ENCODE measurements at regions not wholly inside any gene's neighbourhood (a gene's known extent, or its start where the extent isn't known, plus 50 kb on each side); places are given as distances from the start of the nearest gene placed in this dataset.
"Not testable (repeated sequence)": the region's sequence is repeated elsewhere in the genome, so short reads cannot be mapped to it uniquely, and the experiment has no call there.

DNA sequence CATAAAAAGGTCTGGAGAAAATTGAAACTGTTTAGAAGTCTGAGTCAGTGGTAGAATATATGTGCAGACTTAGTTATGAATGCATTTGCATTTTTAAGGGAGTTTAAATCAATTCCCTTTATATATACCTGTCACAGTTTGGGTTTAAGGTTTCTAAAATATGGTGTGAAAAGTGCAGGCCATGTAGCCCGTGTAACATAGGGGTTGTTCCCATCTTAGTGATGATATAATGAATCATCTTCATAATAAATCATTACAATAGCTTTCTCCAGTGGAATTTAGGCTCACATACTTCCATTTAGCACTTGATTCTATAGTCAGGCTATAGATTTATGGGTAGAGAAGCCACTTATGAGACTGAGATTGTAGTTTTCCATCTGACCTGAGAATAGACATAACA lies 1162.4 kb downstream of the SLC16A7 start:
- no peak for TF ChIP-seq ZFX (IDR thresholded peaks at IDR 0.05)
- H3K27ac ChIP-seq = no peak overlapping the region

DNA sequence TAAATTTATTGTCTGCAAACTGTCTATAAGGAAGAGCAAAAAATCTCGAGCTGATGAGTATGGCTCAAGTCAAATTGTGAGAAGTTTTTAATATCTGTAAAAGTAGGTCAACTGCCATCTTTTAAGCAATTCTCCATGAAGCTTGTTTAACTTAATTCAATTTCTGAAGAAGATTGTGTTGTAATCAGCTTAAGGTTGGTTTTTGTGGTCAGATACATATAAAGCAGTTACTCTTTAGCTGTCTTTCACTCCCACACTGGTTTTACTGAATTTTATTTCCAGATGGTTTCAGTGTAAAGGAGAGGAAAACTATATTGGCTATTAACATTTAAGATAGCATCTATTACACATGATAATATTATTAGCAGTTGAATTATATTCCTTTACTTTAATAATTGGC lies 1165.1 kb downstream of the SLC16A7 start:
- H3K27ac ChIP-seq = no peak overlapping the region
- TF ChIP-seq ZFX (IDR thresholded peaks at IDR 0.05) = no peak
- TF ChIP-seq, protein P1, sequence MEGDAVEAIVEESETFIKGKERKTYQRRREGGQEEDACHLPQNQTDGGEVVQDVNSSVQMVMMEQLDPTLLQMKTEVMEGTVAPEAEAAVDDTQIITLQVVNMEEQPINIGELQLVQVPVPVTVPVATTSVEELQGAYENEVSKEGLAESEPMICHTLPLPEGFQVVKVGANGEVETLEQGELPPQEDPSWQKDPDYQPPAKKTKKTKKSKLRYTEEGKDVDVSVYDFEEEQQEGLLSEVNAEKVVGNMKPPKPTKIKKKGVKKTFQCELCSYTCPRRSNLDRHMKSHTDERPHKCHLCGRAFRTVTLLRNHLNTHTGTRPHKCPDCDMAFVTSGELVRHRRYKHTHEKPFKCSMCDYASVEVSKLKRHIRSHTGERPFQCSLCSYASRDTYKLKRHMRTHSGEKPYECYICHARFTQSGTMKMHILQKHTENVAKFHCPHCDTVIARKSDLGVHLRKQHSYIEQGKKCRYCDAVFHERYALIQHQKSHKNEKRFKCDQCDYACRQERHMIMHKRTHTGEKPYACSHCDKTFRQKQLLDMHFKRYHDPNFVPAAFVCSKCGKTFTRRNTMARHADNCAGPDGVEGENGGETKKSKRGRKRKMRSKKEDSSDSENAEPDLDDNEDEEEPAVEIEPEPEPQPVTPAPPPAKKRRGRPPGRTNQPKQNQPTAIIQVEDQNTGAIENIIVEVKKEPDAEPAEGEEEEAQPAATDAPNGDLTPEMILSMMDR (conservative IDR thresholded peaks at IDR 0.05) = no peak

DNA sequence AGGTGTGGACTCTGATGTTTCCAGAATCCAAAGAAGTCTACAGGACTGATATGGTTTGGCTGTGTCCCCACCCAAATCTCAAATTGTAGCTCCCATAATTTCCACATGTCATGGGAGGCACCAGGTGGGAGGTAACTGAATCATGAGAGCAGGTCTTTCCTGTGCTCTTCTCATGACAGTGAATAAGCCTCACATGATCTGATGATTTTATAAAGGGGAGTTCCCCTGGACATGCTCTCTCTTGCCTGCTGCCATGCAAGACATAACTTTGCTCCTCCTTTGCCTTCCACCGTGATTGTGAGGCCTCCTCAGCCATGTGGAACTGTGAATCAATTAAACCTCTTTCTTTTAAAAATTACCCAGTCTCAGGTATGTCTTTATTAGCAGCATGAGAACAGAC lies 1205.3 kb downstream of the SLC16A7 start:
- not testable (repeated sequence) for H3K27ac ChIP-seq

DNA sequence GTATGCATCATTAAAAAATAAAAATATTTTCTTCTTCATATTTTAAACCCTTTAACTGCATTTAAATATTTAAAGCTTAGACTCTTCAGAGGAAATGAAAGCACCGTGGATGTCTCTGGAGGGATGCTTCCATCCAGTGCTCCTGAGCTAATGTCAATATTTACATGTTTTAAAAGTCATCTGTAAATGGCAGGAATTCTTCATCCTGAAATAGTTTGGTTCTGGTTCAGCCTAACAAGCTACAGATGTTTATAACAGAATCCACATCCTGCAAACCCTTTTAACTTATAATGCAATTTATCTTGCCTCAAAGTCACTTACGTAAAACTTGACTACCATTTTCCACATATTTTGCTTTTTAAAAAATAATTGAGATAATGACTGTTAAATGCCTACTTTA lies 1207.3 kb downstream of the SLC16A7 start:
- no peak for TF ChIP-seq ZFX (IDR thresholded peaks at IDR 0.05)
- TF ChIP-seq, protein P1 (conservative IDR thresholded peaks at IDR 0.05) = no peak

DNA sequence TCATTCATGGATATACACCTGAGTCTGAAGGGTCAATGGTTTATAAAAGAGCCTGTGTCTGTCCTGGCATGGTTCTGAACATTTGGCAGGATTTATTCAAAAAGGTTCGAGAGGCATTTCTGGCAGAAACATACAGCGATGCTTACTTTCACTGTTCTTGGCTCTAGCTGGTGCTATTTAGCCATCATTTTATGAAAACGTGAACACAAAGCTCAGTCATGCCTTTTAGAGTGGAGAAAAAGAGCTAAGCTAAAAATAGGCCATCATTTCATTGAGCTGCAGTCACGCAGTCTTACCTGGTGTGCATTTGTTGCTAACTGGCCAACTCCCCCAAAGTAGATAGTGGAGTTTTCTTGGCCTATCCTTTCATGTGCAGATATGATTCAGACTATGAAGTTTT lies 1209.5 kb downstream of the SLC16A7 start:
- TF ChIP-seq ZFX (IDR thresholded peaks at IDR 0.05) = no peak
- TF ChIP-seq, protein P1 (conservative IDR thresholded peaks at IDR 0.05) = no peak
- H3K27ac ChIP-seq = no peak overlapping the region

More for the DNA sequence above, 1207.3 kb downstream of the SLC16A7 start:
- no peak overlapping the region for H3K27ac ChIP-seq

DNA sequence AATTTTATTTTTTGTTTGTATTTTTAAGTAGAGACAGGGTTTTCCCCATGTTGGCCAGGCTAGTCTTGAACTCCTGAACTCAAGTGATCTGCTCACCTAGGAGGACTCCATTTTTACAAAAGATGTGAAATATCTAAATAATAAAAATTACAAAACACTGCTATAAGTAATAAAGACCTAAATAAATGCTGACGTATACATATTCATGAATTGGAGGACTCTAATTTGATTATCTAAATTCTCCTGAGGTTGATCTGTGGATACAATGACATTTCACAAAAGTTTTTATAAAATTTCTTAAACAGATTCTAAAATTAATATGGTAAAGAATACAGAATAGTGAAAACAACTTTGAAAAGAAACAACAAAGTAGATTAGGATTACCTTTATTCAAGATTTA lies 1224.0 kb downstream of the SLC16A7 start:
- TF ChIP-seq, protein P1 (conservative IDR thresholded peaks at IDR 0.05) = no peak
- no peak for TF ChIP-seq ZFX (IDR thresholded peaks at IDR 0.05)
- no peak overlapping the region for H3K27ac ChIP-seq

DNA sequence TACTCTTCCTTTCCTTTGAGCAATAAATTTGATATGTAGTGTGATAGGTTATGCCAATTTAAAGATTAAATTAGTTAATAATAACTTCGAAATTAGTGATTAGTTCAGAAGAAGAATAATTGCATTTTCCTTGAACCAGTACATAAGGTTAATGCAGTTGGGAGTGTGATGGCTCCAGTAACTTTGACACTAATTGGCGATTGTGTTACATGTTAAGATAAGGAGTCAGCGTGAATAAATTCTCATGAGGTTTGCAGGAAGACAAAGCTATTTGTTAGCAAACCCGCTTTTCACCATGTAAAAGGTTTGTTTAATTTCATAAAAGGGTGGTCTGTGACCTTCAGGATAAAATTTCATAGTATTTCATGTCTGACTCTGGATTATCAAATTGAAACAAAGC lies 1226.8 kb downstream of the SLC16A7 start:
- TF ChIP-seq ZFX (IDR thresholded peaks at IDR 0.05) = no peak
- H3K27ac ChIP-seq = no peak overlapping the region

DNA sequence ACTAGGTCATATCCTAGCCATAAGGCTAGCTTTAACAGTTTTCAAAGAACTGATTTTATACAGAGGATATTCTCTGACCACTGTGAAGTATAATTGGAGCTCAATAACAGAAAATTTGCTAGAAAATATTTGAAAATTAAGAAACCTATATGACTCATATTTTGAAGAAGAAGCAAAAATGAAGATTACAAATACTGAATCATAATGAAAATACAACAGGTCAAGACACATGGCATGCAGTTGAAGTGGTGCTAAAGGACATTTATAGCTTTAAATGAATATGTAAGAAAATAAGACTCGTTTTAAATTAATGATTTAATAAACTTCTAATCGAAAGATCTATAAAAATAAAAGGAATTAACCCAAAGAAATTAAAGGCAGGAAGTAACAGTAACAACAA lies 1234.6 kb downstream of the SLC16A7 start:
- no peak for TF ChIP-seq ZFX (IDR thresholded peaks at IDR 0.05)
- H3K27ac ChIP-seq = no peak overlapping the region

DNA sequence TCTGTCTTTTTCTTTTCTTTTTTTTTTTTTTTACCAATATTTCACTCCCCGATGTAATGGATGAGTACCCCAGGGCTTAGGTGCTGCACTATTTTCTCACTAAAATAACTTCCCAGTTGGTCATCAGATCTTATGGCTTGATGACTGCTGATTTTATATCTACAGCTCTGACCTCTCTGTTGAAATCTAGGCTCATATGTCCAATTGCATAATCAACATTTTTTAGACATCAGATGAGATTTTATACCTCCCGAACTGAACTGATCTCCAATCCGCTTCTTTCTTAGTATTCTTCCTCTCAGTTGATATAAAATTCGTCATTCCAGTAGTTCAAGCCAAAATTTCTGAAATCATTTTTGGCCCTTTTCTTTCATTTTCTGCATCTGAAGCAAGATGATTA lies 1236.5 kb downstream of the SLC16A7 start:
- TF ChIP-seq, protein P1 (conservative IDR thresholded peaks at IDR 0.05) = no peak
- no peak for TF ChIP-seq ZFX (IDR thresholded peaks at IDR 0.05)
- no peak overlapping the region for H3K27ac ChIP-seq

DNA sequence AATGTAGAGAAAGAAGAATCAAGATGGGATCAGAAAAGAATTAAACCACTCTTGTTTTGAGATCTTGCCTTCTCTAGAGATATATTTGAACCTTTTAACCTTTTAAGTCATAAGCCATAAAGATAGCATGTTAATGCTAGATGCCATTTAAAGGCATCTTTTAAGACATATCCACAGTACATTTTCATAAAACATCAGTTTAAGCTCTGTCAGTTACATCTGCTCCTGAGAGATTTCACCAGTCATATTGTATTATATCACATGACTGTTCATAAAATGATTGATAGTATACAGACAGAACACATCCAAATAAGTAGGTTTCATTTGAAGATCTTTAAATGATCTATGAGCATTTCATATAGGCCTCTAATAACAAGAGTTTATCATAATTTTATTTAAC lies 1238.5 kb downstream of the SLC16A7 start:
- no peak for TF ChIP-seq ZFX (IDR thresholded peaks at IDR 0.05)
- no peak overlapping the region for H3K27ac ChIP-seq
